ENCODE measurements at regions not wholly inside any gene's neighbourhood (a gene's known extent, or its start where the extent isn't known, plus 50 kb on each side); places are given as distances from the start of the nearest gene placed in this dataset.

DNA sequence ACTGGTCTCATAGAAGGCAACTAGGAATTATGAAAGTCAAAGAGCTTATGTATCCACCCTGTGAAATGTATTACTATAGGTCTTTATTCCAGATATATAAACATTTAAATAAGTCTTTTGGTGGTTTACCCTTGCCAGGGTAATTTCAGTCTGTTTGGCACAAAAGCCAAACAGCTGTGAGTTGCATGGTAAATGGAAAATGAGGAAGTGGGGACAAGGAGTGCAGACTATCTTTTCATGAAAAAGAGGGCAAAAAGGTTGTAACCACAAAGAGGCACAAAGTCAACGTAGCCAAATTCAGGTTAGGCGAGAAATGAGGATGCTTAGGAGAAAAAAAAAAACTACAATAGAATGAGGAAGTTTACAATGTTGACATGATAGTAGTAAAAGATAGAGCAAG is 492.3 kb upstream of the PRMT6 start:
- no peak for DNase-seq (ENCODE audit: low read depth in 2 of 2)

DNA sequence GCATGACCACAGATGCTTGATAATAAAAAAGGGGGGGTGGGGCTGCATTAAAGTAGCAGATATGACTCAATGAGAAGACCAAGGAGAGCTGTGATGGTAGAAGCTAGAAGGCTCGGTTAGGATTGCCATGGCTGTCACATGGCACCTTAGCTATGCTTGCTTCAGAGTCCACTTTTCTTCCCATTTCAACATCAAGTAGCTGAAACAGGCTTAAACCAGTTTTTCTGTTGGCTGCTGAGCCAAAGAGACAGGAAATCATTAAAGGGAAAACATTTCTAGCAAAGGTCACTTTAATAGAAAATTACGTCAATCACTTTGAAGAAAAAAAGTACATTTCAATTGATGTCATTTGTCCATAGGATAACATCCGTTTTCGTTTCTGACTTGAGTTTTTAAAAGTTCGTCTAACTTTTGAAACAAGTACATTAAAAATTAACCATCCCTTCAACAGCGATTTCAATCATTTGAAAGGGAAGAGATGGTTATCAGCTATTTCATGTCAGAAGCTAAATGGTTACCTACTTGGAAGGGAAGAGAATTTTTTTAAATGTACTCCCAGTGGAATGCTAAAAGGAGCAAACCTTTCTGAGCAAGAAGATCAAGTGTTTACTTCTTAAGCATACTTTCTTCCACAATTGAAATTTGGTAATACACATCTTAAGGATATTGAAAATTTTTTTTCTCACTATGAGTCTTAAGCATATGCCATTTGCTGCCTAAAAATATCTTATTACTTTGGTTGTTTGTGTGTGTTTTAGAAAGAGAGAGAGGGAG is 488.1 kb upstream of the PRMT6 start:
- no peak for DNase-seq (ENCODE audit: low read depth in 2 of 2)

DNA sequence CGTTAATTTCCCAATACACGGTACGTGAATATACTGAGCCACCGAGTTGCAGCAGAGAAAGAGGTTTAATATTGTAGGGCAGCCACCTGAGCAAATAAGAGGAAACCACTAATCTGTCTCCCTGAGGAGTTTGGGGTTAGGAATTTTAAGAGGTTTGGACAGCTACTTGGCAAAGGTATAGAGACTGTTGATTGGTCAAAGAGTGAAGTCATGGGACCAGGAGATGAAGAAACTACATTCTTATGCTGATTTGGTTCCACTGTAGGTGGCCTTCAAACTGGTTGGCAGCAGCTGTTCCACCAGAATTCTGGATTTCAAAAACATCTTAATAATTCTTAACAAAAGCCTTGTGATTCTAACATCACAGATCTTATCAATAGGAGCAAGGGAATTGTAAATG is 485.4 kb upstream of the PRMT6 start:
- DNase-seq (ENCODE audit: low read depth in 2 of 2): no peak

DNA sequence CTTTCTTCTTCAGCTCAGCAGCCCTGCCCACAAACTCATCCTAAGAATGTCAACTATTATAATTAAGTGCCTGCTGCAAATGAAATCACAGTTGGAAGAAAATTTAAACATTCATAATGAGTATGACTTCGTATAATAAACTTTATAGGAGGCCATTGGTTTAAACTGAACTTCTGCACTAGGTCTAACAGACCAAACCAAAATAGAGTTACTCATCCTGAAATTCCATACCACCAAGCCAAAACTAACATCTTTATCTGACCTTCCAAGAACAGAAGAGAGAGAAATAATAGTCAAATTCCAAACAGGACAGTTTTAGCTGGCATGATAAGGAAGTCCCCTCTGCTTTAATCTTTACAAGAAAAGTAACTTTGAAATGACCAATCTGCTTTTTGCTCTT is 472.4 kb upstream of the PRMT6 start:
- no peak for DNase-seq (ENCODE audit: low read depth in 2 of 2)

DNA sequence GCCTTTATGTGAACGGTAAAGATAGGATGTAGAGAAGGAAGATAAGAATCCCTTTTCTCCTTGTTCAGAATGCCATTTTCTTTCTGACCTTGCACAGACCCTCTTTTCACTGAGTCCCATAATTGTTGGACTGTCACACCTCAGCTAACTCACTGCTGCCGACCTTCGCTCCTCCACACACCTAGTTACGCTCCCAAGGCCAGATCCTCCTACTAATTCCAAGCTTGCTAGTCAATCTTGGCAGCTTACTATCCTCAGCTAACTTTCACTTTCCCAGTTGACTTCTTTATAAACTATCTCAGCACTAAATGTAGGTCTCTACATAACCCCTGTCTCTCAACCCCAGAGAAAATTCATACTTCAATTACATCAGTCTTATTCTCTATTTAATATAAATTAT is 471.8 kb upstream of the PRMT6 start:
- no peak for DNase-seq (ENCODE audit: low read depth in 2 of 2)

DNA sequence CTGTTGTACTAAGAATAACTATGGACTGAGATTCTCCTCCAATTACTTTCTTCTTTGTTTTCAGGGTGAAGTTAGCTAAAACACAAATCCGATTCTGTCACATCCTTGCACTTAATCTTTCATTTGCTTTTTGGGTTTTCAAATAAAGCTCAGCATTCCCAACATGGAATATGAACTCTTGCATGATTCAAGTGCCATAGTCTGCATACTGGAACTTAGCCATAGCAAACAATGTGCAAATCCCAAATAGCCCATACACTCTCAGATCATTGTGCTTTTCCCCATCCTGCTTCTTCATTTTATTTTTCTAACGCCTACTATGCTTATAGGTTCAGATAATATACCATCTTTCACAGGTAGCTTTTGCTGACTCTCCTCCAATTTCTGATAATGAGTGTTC is 455.8 kb upstream of the PRMT6 start:
- DNase-seq (ENCODE audit: low read depth in 2 of 2): no peak

DNA sequence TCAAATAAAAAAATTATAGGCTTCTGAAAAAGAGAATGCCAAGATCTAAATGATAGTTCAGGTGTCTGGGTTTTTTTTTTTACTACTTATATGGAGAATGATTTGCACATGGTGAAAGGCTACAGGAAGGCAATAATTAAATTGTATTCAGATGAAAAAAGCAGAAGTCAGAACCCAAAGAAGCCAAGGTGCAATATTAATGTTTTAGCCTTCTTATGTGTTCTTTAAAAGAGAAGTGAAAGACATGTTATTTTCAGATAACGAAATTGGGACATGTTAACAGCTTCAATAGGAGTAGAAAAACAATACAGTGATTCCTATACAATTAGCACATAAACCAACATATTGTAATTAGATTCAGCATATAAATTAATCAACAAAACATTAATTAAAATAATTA is 452.9 kb upstream of the PRMT6 start:
- no peak for DNase-seq (ENCODE audit: low read depth in 2 of 2)

DNA sequence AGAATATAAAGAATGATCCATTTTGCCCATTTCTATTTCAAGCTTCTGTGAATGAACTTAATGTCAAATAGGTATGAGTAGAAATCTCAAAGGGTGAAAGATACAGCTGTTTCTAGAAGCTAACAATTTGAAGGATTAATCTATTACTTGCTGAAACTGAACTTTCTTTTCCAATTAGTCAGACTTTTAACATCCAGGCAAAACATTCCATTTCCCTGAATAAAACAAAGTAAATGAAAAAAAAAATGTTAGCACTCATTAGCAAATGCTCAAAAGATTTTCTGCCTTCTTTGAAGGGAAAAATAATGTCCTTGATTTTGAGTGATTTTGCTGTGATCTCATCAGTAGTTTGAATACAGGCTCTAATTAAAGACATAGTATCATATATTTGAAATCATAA is 447.6 kb upstream of the PRMT6 start:
- no peak for DNase-seq (ENCODE audit: low read depth in 2 of 2)

DNA sequence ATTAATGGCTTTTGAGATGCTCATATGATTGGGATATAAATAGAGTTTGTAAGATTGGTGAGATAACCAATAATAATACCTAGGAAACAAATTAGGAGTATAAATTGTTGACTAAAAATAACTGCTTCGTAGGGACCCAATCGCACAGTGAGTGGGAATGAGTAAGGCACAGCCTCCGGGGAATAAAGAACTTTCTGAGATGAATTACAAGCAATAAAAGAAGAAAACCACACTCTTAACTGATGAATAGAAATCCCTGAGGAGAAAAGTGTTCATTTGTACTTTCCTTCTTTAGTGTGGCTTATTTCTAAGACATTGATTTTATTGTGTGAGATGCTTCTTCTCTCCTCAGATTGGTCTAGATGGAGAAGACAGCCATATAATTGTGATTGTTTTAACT is 443.4 kb upstream of the PRMT6 start:
- DNase-seq (ENCODE audit: low read depth in 2 of 2): no peak

DNA sequence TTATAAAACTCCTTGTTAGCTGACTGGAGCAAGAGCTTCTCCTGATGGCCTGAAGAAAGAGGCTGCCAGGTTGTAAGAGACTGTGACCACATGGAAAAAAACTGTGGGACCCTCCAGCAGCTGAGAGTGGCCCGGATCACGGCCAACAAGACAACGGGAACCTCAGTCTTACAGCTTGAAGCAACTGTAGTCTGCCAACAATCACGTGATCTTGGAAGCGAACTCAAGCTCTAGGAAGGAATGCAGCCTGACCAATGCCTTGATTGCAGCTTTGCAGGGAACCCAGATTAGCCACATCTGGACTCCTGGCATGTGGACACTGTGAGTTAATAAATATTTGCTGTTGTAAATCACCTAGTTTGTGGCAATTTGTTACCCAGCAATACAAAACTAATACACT is 442.6 kb upstream of the PRMT6 start:
- DNase-seq (ENCODE audit: low read depth in 2 of 2): no peak

DNA sequence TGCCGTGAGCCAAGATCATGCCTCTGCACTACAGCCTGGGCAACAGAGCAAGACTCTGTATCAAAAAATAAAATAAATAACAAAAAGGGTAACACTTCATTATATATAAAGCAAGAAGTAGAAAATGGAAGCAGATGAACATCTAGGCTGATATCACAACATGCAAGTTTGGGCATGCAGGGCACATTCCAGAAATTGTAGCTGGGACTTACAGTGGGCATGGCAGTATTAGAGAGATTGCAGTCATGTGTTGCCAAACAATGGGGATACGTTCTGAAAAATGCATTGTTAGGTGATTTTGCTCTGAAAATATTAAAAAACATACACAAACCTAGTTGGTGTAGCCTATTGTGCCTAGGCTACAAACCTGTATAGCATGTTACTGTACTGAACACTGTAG is 441.0 kb upstream of the PRMT6 start:
- DNase-seq (ENCODE audit: low read depth in 2 of 2): no peak

DNA sequence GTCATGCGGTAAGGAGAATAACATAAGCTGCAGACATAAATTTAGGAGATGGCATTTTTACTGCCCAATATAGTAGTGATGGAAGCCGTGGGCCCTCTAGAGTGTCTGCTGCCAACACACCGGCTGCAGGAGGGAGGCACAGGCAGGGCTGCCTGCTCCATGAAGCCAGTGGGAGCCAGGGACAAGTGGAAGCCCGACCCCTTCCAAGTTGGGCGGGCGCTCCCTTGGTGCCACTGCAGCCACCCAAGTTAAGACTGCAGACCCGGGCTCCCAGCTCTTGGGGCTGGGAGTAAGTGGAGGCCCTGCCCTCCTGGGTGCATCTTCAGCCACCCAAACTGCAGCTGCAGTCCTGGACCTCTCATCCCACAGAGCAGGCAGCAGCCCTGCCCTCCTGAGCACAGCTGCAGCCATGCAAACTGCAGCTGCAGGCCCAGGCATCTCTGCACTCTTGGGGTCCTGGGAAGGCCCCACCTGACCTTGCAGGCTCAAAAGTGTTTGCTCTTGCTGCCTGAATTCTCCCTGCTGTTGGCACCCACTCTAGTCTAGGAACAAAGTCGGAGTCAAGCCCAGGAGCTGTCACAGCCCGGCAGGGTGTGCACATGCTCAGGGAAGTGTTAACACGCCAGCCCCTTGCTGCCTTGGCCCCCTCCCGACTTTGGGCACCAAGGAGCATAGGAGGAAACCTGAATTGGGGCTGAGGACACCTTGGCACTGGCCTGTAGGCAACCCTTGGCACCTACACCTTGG is 437.2 kb upstream of the PRMT6 start:
- DNase-seq (ENCODE audit: low read depth in 2 of 2): no peak

DNA sequence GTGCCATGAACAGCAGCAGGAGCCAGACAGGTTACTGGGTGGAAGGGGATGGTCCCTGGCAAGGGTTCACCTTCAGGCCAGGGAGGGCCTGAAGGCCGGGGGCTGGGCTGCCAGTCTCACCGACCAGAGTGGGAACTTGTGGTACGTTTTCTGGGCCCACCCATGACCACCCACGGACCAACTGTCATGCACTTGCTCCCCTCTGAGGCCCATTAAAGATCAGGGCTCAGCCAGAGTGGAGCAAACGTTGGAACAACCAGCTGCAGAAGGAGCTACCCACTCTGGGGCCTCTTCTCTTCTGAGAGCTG is 436.7 kb upstream of the PRMT6 start:
- no peak for DNase-seq (ENCODE audit: low read depth in 2 of 2)

DNA sequence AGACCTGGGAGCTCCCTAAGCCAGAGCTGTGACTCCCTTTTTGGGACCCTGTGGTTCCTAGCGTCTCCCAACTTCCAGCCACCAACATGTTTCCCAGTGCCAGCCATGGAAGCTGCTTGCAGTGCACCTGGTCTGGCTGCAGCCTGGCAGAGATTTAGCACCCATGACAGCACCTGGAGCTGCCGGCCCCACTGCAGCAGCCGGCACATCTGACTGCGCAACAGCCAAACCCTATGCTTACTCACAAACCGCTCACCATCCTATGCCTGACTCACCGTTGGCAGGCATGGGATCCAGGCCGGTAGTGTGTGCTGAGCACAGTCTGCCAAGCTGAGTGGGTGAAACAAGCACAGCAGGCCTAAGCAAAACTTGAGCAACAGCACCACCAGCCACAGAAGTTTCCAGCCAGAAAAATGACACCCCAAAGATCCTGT is 435.9 kb upstream of the PRMT6 start:
- no peak for DNase-seq (ENCODE audit: low read depth in 2 of 2)

DNA sequence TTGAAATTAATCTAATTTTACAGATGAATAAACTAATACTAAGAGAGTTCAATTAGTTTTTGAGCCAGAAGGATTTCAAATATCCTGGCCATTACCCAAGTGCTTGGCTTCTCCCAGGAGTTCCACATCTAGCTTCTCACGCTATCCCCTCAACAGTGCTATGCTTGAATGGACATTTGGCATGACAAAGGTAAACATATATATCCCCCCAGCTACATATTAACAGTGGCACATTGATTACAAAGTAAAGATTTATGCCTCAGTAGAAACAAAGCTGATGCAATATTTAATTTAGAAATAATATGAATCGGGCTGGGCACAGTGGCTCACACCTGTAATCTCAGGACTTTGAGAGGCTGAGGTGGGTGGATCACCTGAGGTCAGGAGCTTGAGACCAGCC is 434.6 kb upstream of the PRMT6 start:
- DNase-seq (ENCODE audit: low read depth in 2 of 2): no peak

DNA sequence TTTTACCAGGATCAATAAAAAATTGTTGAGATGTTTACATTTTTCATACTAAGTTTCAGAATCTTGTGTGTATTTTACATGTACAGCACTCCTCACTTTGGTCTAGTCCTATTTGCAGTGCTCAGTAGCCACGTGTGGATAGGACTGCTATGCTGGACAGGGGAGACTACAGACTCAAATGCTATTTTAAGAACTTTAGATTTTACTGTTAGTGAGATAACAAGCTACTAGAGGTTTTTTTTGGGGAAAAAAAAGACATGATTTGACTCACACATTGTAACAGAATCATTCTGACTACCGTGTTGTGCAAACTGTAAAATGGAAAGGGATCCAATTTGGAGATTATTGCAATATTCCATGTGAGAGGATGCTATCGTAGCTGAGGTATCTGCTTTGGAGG is 418.9 kb upstream of the PRMT6 start:
- DNase-seq (ENCODE audit: low read depth in 2 of 2): no peak

DNA sequence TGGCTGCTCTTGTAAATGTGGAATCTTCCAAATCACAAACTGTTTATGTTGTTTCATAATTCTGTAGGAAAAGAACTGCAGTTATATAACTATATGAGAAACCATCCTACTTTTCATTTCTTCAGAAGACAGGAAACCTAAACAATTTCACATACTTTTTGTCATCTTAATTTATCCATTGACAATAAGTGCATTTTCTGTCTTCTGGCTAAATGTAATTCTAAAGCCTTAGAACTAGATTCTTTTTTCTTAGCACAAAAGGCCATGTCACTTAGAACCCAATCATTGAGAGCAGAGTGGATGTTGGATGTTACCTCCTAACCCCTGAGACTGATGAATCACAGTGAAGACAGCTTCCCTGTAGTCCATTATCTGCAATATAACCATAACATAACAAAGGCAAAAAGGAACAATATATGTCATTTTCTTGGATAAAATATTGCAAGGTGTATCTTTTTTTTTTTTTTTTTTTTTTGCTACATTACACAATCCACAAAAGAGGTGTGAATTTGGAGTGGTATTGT is 410.2 kb upstream of the PRMT6 start:
- DNase-seq (ENCODE audit: low read depth in 2 of 2): no peak

DNA sequence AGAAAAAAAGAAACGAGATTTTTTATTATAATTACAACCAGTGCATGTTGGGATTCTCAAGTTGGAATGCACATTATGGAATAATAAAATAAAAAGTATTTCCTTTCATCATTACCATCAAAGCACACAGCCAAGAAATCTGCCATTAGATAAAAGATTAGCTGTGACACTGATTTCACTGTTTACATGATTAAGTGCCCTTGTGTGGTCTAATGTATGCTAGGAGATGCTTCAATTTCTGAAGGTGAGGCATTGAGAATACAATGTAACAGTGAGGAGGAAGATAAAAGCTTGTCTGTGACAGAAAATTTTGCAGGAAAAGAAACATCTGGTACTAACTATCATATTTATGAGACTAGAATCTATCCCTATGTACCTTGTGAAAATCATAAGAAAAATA is 409.7 kb upstream of the PRMT6 start:
- no peak for DNase-seq (ENCODE audit: low read depth in 2 of 2)

DNA sequence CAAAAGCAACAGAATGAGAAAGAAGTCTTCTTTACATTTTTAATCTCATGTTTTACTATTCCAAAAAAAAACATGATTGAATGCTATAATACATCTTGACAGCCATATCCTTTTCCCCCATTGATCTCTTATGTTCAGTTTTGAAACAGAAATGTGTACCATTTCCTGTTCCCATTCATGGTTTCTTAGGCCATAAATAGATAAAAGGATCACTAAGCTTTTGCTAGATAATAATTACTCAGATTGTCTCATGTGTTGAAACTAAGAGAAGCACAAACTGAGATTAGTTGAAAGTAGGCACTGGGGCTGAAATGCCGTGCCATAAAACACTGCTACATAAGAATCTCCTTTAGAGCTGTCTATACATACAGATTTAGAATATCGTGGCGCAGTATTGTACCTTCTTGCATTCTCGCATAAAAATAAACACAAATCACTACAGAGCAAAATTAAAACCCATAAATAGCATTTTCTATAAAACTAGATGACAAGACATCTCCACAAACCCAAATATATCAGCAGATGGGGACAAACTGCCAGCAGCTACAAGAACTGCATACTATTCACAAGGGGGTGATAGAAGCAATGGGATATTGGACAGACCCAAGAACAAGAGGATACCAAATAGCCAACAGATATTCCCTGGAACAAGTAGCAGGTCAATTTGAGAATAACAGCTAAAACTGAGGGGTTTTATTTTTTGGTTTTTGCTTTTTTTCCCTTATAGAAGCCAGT is 405.3 kb upstream of the PRMT6 start:
- DNase-seq (ENCODE audit: low read depth in 2 of 2): no peak

DNA sequence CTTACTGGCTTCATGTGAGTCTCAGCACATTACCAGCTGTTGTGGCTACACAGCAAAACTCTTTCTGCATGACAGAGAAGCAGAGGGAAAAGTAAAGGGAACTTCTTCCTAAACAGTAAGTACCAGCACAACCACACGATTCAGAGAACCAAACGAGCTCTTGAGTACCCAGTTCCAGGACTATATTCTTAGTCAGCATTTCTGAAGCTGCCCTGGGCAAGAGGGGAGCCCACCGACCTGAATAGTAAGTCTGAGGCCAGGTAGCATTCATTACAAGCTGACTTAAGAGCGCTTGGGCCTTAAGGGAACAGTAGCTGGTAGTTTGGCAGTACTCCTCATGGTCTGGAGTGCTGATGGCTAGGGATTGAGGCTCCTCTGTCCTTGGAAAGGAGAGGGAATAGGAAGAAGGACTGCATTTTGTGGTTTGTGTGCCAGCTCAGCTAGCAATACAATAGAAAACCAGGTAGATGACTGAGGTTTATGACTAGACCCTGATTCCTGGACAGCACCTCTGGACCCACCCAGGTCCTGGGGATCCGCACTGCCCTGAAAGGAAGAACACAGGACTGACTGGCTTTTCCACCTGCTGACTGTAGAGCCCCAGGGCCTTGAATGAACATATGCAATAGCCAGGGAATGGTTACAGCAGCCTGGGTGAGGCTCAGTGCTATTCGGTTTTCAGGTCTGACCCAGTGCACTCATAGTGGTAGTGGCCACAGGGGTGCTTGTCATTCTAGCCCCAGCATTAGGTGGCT is 396.8 kb upstream of the PRMT6 start:
- DNase-seq (ENCODE audit: low read depth in 2 of 2): no peak

DNA sequence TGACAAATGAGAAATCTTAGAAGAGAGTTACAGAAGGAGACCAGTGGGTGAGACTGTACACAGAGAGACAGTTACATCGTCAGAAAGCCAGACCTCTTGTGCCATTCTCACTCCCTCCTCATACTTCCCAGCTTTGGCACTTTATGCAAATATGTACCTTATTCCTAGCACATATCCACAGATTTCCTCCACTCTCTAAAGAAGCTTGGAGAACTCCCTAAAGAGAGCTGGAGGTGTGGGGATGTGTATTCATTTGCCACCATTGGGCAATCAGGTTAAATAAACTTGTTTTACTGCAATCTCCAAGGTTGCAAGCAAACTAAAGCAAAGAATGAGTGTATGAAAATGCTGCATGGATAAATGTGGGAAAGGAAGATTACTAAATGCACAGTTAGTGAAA is 380.9 kb upstream of the PRMT6 start:
- no peak for DNase-seq (ENCODE audit: low read depth in 2 of 2)

DNA sequence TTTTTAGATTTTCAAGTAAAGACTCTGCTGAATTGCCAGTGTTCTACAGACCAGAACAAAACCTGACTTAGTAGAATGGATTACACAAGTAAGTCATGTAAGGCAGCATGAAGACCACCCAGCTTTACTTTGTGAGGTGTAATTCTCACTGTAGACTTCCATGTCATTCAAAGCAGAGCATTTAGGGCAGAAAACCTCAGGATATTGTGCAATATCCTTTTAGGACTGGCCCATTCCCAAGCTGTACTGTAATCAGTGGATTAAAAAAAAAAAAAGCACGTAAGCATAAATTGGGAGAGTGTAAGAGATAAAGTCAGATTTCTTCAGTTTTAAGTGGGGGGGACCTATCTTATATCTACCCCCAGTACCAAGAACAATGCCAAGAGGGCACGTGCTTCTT is 380.5 kb upstream of the PRMT6 start:
- no peak for DNase-seq (ENCODE audit: low read depth in 2 of 2)
